ENCODE measurements at regions not wholly inside any gene's neighbourhood (a gene's known extent, or its start where the extent isn't known, plus 50 kb on each side); places are given as distances from the start of the nearest gene placed in this dataset.
"Not testable (repeated sequence)": the region's sequence is repeated elsewhere in the genome, so short reads cannot be mapped to it uniquely, and the experiment has no call there.

GRCh38 chr7:152544971-152545619, 109.3 kb upstream of the KMT2C start:
- intact Hi-C loops (cut with DNase I): no loop called here
- DNase-seq (ENCODE audit: low spot score): no peak

GRCh38 chr7:152544481-152544927, 108.7 kb upstream of the KMT2C start:
- intact Hi-C loops (cut with DNase I): no loop called here
- no peak for DNase-seq (ENCODE audit: low spot score)

- intact Hi-C loops (cut with DNase I): no loop called here
- no peak for DNase-seq (ENCODE audit: low spot score)
These were observed 108.0 kb upstream of the KMT2C start for GRCh38 chr7:152543799-152544198.

GRCh38 chr7:152541892-152542291, 106.1 kb upstream of the KMT2C start:
- intact Hi-C loops (cut with DNase I): no loop called here
- no peak for DNase-seq (ENCODE audit: low spot score)

- not testable (repeated sequence) for DNase-seq (ENCODE audit: low spot score)
- intact Hi-C loops (cut with DNase I): loop anchor here in 1 of 2 donors (5.0 kb wide), 1 partner anchor 118 kb away; no protein-coding TSS in a partner anchor
These were observed 103.3 kb upstream of the KMT2C start for GRCh38 chr7:152539190-152539495.

- not testable (repeated sequence) for DNase-seq (ENCODE audit: low spot score)
- intact Hi-C loops (cut with DNase I): loop anchor here in 1 of 2 donors (5.0 kb wide), 1 partner anchor 119 kb away; no protein-coding TSS in a partner anchor
These were observed 102.8 kb upstream of the KMT2C start for GRCh38 chr7:152538346-152539189.

- intact Hi-C loops (cut with DNase I): loop anchor here in 1 of 2 donors (5.0 kb wide), 1 partner anchor 120 kb away; no protein-coding TSS in a partner anchor
- no peak for DNase-seq (ENCODE audit: low spot score)
These were observed 101.8 kb upstream of the KMT2C start for GRCh38 chr7:152537639-152538038.

- DNase-seq (ENCODE audit: low spot score): no peak
- intact Hi-C loops (cut with DNase I): no loop called here
These were observed 92.8 kb upstream of the KMT2C start for GRCh38 chr7:152528612-152529011.

- no peak for DNase-seq (ENCODE audit: low spot score)
- intact Hi-C loops (cut with DNase I): no loop called here
These were observed 91.8 kb upstream of the KMT2C start for GRCh38 chr7:152527610-152528032.

GRCh38 chr7:152523916-152524315, 88.1 kb upstream of the KMT2C start:
- no peak for DNase-seq (ENCODE audit: low spot score)
- intact Hi-C loops (cut with DNase I): no loop called here

GRCh38 chr7:152522571-152523067, 86.8 kb upstream of the KMT2C start:
- no peak for DNase-seq (ENCODE audit: low spot score)
- intact Hi-C loops (cut with DNase I): no loop called here

- intact Hi-C loops (cut with DNase I): no loop called here
- DNase-seq (ENCODE audit: low spot score): no peak
These were observed 85.9 kb upstream of the KMT2C start for GRCh38 chr7:152521420-152522337.

- no peak for DNase-seq (ENCODE audit: low spot score)
- intact Hi-C loops (cut with DNase I): no loop called here
These were observed 85.1 kb upstream of the KMT2C start for GRCh38 chr7:152520861-152521302.

GRCh38 chr7:152519290-152519689, 83.5 kb upstream of the KMT2C start:
- intact Hi-C loops (cut with DNase I): no loop called here
- no peak for DNase-seq (ENCODE audit: low spot score)

- DNase-seq (ENCODE audit: low spot score): no peak
These were observed 80.4 kb upstream of the KMT2C start for GRCh38 chr7:152516216-152516615.

GRCh38 chr7:152515266-152515950, 79.6 kb upstream of the KMT2C start:
- intact Hi-C loops (cut with DNase I); DNase-seq (ENCODE audit: low spot score): not testable (repeated sequence)

More at GRCh38 chr7:152516216-152516615, 80.4 kb upstream of the KMT2C start:
- intact Hi-C loops (cut with DNase I): no loop called here

- intact Hi-C loops (cut with DNase I): loop anchor here in 1 of 2 donors (5.0 kb wide), 1 partner anchor 48 kb away; no protein-coding TSS in a partner anchor
- no peak for DNase-seq (ENCODE audit: low spot score)
These were observed 78.9 kb upstream of the KMT2C start for GRCh38 chr7:152514771-152515105.

- intact Hi-C loops (cut with DNase I): loop anchor here in 1 of 2 donors (5.0 kb wide), 1 partner anchor 48 kb away; no protein-coding TSS in a partner anchor
- DNase-seq (ENCODE audit: low spot score): no peak
These were observed 78.3 kb upstream of the KMT2C start for GRCh38 chr7:152513861-152514770.
